Aorta (tissue), 5 donors: ENCODE measurements at regions not wholly inside any gene's neighbourhood (a gene's known extent, or its start where the extent isn't known, plus 50 kb on each side); places are given as distances from the start of the nearest gene placed in this dataset.

Experiments used
- ATAC-seq: fragments of 200-7000 bp; cut with Tn5 transposase; one replicate; pipeline ENCODE4 v1.9.1; 2022; ENCODE audit warnings: moderate library complexity; ENCODE audit not compliant: low FRiP score
- DNase-seq, 2 donors: peaks; one replicate each; pipeline ENCODE4 v3.0.0-alpha.2; 2020
- H3K27ac ChIP-seq, 2 donors: one replicate each; pipeline ENCODE4 v1.5.1; 2013; ENCODE audit warnings: low read length in 2 of 2, mild to moderate bottlenecking in 2 of 2, moderate library complexity in 2 of 2, control low read depth in 1 of 2, inconsistent platforms in 1 of 2, low read depth in 1 of 2
- H3K27me3 ChIP-seq, 2 donors: one replicate each; pipeline ENCODE4 v1.6.1; 2013; ENCODE audit warnings: control low read depth in 1 of 2, low read length in 1 of 2, mild to moderate bottlenecking in 1 of 2, moderate library complexity in 1 of 2; ENCODE audit not compliant: insufficient read depth in 2 of 2, control insufficient read depth in 1 of 2
- H3K36me3 ChIP-seq, 2 donors: one replicate each; pipeline ENCODE4 v1.6.1; 2013; ENCODE audit warnings: control low read depth in 1 of 2, low read length in 1 of 2, mild to moderate bottlenecking in 1 of 2; ENCODE audit not compliant: insufficient read depth in 2 of 2, control insufficient read depth in 1 of 2
- H3K4me1 ChIP-seq, 2 donors: one replicate each; pipeline ENCODE4 v1.6.1; 2013; ENCODE audit warnings: low read length in 2 of 2, control low read depth in 1 of 2, mild to moderate bottlenecking in 1 of 2, moderate library complexity in 1 of 2; ENCODE audit not compliant: insufficient read depth in 2 of 2, control insufficient read depth in 1 of 2
- H3K4me3 ChIP-seq, 2 donors: one replicate each; pipeline ENCODE4 v1.5.1; 2013; ENCODE audit warnings: low read length in 2 of 2, control low read depth in 1 of 2, mild to moderate bottlenecking in 1 of 2
- H3K9me3 ChIP-seq: one replicate; pipeline ENCODE4 v1.6.1; 2013; ENCODE audit warnings: mild to moderate bottlenecking, low read length; ENCODE audit not compliant: control insufficient read depth
- WGBS, 2 donors: extraction: QIAGEN DNeasy Blood & Tissue Kit; methylation state at CpG; one replicate each; pipeline ENCODE4 v1.1.7; 2013; 5-methylcytosine and 5-hydroxymethylcytosine counted together
- intact Hi-C, 2 donors: fragments of 100-400 bp; cut with DNase I; formaldehyde crosslinking; loops; one replicate each; pipeline versions ENCODE4 v1.14.2 to v1.15.0; 2022
- donor health status: healthy with polysubstance abuse.
- donor health status: Bipolar disorder and iron deficiency.
- donor health status: DM: no; HTN: no; CAD: no.
- donor health status: DM: no; HTN: no; CAD: no.
- donor health status: DM: yes; HTN: yes; CAD: no.

- no peaks in the 10 kb centered on the region for H3K9me3 ChIP-seq
- H3K4me3 ChIP-seq = no peak overlapping the region
- H3K27me3 ChIP-seq = no peaks in the 10 kb centered on the region
- ATAC-seq = no peak
- H3K27ac ChIP-seq = no peak overlapping the region
- no peaks in the 10 kb centered on the region for H3K36me3 ChIP-seq
- WGBS, 2 donors = 89 to 91% methylated on average over 3 of the region's 3 CpGs
- H3K4me1 ChIP-seq = no peaks in the 10 kb centered on the region
- DNase-seq = no peak
- intact Hi-C loops = no loop called here
These were observed 781.4 kb downstream of the PCDH18 start for GRCh38 chr4:136750897-136751296.

DNA sequence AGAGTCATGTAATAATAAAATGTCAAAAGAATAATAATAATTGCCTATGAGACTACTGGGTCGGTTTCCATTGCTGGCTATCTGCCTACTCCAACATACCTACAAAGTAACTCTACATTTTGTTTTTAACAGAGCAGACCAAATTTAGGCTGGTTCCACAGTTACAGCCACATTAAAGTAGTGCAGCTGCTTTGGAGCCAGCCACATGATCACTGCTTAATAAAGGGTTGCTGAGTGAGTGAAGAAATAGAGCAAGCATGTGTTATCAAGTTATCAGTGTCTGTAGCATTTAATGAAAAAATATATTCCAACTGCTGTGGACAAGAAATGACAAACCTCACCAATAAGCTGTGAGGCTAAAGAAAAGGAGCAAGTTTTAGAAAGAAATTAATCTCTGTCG, 782.3 kb downstream of the PCDH18 start:
- 20 to 27% methylated on average over 2 of the region's 2 CpGs for WGBS, 2 donors
- peak; percentile 64 for ATAC-seq

GRCh38 chr4:136748773-136749172, 783.5 kb downstream of the PCDH18 start:
- DNase-seq (no peak), ATAC-seq (peak; percentile 60)
- intact Hi-C loops = no loop called here
- no peak overlapping the region for H3K27ac ChIP-seq
- no peaks in the 10 kb centered on the region for H3K36me3 ChIP-seq
- H3K4me1 ChIP-seq = no peaks in the 10 kb centered on the region
- WGBS, 2 donors = 12 to 21% methylated on average over 3 of the region's 3 CpGs
- no peaks in the 10 kb centered on the region for H3K27me3 ChIP-seq
- H3K9me3 ChIP-seq = no peaks in the 10 kb centered on the region
- H3K4me3 ChIP-seq = no peak overlapping the region

More for the DNA sequence above, 782.3 kb downstream of the PCDH18 start:
- Histone ChIP-seq H3K27ac (no peak overlapping the region), H3K4me3 (no peak overlapping the region), H3K27me3 (no peaks in the 10 kb centered on the region), H3K36me3 (no peaks in the 10 kb centered on the region), H3K9me3 (no peaks in the 10 kb centered on the region), H3K4me1 (no peaks in the 10 kb centered on the region)
- intact Hi-C loops = no loop called here
- no peak for DNase-seq

- 2% methylated on average over 1 of the region's 1 CpG for WGBS, 2 donors
- Histone ChIP-seq H3K27me3 (no peaks in the 10 kb centered on the region), H3K36me3 (no peaks in the 10 kb centered on the region), H3K4me1 (no peaks in the 10 kb centered on the region), H3K4me3 (no peak overlapping the region), H3K9me3 (no peaks in the 10 kb centered on the region), H3K27ac (no peak overlapping the region)
- DNase-seq = no peak
- peak; percentile 42 for ATAC-seq
- intact Hi-C loops = no loop called here
These were observed 784.1 kb downstream of the PCDH18 start for GRCh38 chr4:136748165-136748564.

GRCh38 chr4:136743238-136743637, 789.1 kb downstream of the PCDH18 start:
- H3K9me3 ChIP-seq = no peaks in the 10 kb centered on the region
- H3K27me3 ChIP-seq = no peaks in the 10 kb centered on the region
- H3K36me3 ChIP-seq = no peaks in the 10 kb centered on the region
- no peak overlapping the region for H3K27ac ChIP-seq
- ATAC-seq (no peak), DNase-seq (no peak)
- 97% methylated on average over 1 of the region's 1 CpG for WGBS, 2 donors
- H3K4me1 ChIP-seq = no peaks in the 10 kb centered on the region
- H3K4me3 ChIP-seq = no peak overlapping the region
- intact Hi-C loops = no loop called here

DNA sequence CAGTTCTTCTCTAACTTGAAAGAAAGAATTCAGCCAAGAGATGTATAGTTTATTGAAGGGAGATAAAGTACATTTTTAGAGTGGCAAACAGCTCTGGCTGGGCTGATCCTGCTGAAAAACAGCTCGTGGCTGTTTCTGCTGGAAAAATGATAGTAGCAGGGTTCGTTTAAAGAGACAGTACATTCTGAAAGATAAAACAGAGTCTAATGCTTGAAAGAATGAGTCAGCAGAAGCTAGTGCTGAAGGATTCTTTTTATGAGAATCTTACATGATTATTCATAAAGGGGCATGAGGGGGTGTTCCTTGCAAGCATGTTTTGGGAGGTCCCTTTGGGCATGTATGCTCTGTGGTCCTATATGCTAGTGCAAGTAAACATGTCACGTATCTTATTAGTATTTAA, 790.0 kb downstream of the PCDH18 start:
- DNase-seq = no peak
- H3K27ac ChIP-seq = no peak overlapping the region
- H3K36me3 ChIP-seq = no peaks in the 10 kb centered on the region
- H3K4me3 ChIP-seq = no peak overlapping the region
- no peaks in the 10 kb centered on the region for H3K27me3 ChIP-seq
- no peak for ATAC-seq
- no peaks in the 10 kb centered on the region for H3K4me1 ChIP-seq
- 53 to 61% methylated on average over 3 of the region's 3 CpGs for WGBS, 2 donors
- intact Hi-C loops = no loop called here
- H3K9me3 ChIP-seq = no peaks in the 10 kb centered on the region

DNA sequence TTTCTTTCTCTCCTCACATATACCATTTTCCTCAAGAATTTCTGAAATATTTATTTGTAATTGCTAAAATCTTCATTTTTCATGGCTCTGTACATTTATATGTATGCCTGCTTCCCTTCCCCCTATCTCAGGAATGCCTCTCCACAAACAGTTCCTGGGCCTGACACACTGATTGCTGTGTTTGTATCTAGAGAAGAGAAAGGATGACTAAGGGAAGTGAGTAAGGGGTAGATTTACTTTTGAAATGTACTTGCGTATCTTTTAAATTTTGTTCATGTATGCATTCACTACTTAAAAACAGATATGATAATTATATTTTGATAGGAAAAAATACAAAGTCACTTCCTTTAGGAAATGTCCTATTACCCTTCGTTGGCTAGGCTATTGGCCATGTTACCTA, 790.8 kb downstream of the PCDH18 start:
- DNase-seq (no peak), ATAC-seq (no peak)
- 92 to 96% methylated on average over 2 of the region's 2 CpGs for WGBS, 2 donors
- Histone ChIP-seq H3K36me3 (no peaks in the 10 kb centered on the region), H3K4me1 (no peaks in the 10 kb centered on the region), H3K4me3 (no peak overlapping the region), H3K27me3 (no peaks in the 10 kb centered on the region), H3K27ac (no peak overlapping the region), H3K9me3 (no peaks in the 10 kb centered on the region)
- intact Hi-C loops = no loop called here

- no peak for ATAC-seq
These were observed 792.0 kb downstream of the PCDH18 start for GRCh38 chr4:136740326-136740725.

DNA sequence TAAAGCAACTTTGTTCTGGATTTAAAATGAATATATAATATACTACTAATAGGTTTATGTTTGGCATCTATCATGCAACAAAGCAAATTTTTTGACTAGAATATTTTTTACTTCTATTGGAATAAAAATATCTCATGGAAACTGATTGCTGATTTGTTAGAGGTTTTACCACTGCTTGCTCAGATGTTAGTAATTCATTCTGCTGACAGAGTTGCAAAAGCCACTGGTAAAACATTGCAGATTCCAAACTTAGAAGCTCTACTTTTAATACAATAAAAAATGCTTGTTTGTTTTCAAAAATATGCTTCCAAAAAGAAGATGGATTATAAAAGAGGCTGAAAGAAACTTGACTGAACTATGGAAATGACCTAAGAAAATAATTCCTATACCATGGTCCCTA, 795.2 kb downstream of the PCDH18 start:
- no peak for DNase-seq
- H3K27ac ChIP-seq = no peak overlapping the region
- ATAC-seq = no peak
- H3K4me1 ChIP-seq = no peaks in the 10 kb centered on the region
- H3K9me3 ChIP-seq = no peaks in the 10 kb centered on the region
- no peaks in the 10 kb centered on the region for H3K36me3 ChIP-seq
- H3K27me3 ChIP-seq = no peaks in the 10 kb centered on the region
- no peak overlapping the region for H3K4me3 ChIP-seq
- intact Hi-C loops = no loop called here

More at GRCh38 chr4:136740326-136740725, 792.0 kb downstream of the PCDH18 start:
- no peak for DNase-seq
- no peaks in the 10 kb centered on the region for H3K36me3 ChIP-seq
- no peaks in the 10 kb centered on the region for H3K4me1 ChIP-seq
- H3K27ac ChIP-seq = no peak overlapping the region
- no peak overlapping the region for H3K4me3 ChIP-seq
- H3K27me3 ChIP-seq = no peaks in the 10 kb centered on the region
- no peaks in the 10 kb centered on the region for H3K9me3 ChIP-seq
- intact Hi-C loops = no loop called here
- WGBS, 2 donors = 82% methylated on average over 4 of the region's 4 CpGs
